AG04449 (cell line): ENCODE measurements at regions not wholly inside any gene's neighbourhood (a gene's known extent, or its start where the extent isn't known, plus 50 kb on each side); places are given as distances from the start of the nearest gene placed in this dataset.

Experiments
- CTCF ChIA-PET: fragments of 350-600 bp; formaldehyde crosslinking; extraction: SDS; loops from one replicate; lab custom pipeline; 2021; ENCODE audit warnings: antibody characterized with exemption; lab: Yijun Ruan, JAX
- POLR2A ChIA-PET: fragments of 400-600, 350-600 bp; formaldehyde crosslinking; extraction: SDS; loops from one replicate; lab custom pipeline; 2020; ENCODE audit warnings: antibody characterized with exemption, inconsistent platforms; lab: Yijun Ruan, JAX
- DNase-seq: peaks from one replicate; pipeline ENCODE4 v3.0.0-alpha.2; 2010; ENCODE audit warnings: low read depth, low spot score
- H3K4me3 ChIP-seq: 2 replicates; pipeline ENCODE4 v1.5.1; 2011; ENCODE audit warnings: low read depth, mild to moderate bottlenecking, control low read depth, low read length
- CTCF ChIP-seq: IDR thresholded peaks from one replicate; pipeline ENCODE4 v1.5.1; 2011; ENCODE audit warnings: mild to moderate bottlenecking, moderate library complexity, low read length, control low read depth, inconsistent platforms; ENCODE audit not compliant: insufficient read depth; ENCODE audit errors: missing control alignments

- H3K4me3 ChIP-seq, result no peak overlapping the region
- POLR2A ChIA-PET, result no interaction called here
- no peak for TF ChIP-seq CTCF
- CTCF ChIA-PET, result no interaction called here
- no peak for DNase-seq
These were observed 856.5 kb upstream of the ARPP21 start for GRCh38 chr3:34782871-34783270.

- ChIA-PET POLR2A (no interaction called here), CTCF (no interaction called here)
- no peak for DNase-seq
- no peak for TF ChIP-seq CTCF
- no peak overlapping the region for H3K4me3 ChIP-seq
These were observed 855.4 kb upstream of the ARPP21 start for GRCh38 chr3:34783876-34784275.

GRCh38 chr3:34793057-34793456 is 846.3 kb upstream of the ARPP21 start:
- H3K4me3 ChIP-seq, result no peak overlapping the region
- CTCF ChIA-PET, result no interaction called here
- POLR2A ChIA-PET, result no interaction called here
- no peak for TF ChIP-seq CTCF
- DNase-seq, result no peak

GRCh38 chr3:34807611-34808010 is 831.7 kb upstream of the ARPP21 start:
- no peak for TF ChIP-seq CTCF
- H3K4me3 ChIP-seq, result no peak overlapping the region
- POLR2A ChIA-PET, result no interaction called here
- CTCF ChIA-PET, result no interaction called here
- DNase-seq, result no peak

GRCh38 chr3:34808287-34808686 is 831.0 kb upstream of the ARPP21 start:
- ChIA-PET POLR2A (no interaction called here), CTCF (no interaction called here)
- no peak for TF ChIP-seq CTCF
- no peak overlapping the region for H3K4me3 ChIP-seq
- DNase-seq, result no peak

GRCh38 chr3:34828847-34829246 is 810.5 kb upstream of the ARPP21 start:
- no peak for TF ChIP-seq CTCF
- ChIA-PET CTCF (no interaction called here), POLR2A (no interaction called here)
- DNase-seq, result no peak
- no peak overlapping the region for H3K4me3 ChIP-seq
